Heart left ventricle (tissue), 13 donors: ENCODE measurements at regions not wholly inside any gene's neighbourhood (a gene's known extent, or its start where the extent isn't known, plus 50 kb on each side); places are given as distances from the start of the nearest gene placed in this dataset.

Experiments used
- CTCF ChIP-seq, 12 donors: fragments of 200-600 bp; sonication (generic) in 4 of 12; IDR thresholded peaks; one replicate each; pipeline versions ENCODE4 v1.5.0 to v1.8.0; 2018 to 2022; ENCODE audit warnings: antibody characterized with exemption in 12 of 12, mild to moderate bottlenecking in 5 of 12
- POLR2A ChIP-seq, 2 donors: fragments of 450-650 bp; IDR thresholded peaks; one replicate each; pipeline ENCODE4 v1.6.1; 2017; ENCODE audit warnings: antibody characterized with exemption in 2 of 2, mild to moderate bottlenecking in 2 of 2, moderate library complexity in 2 of 2
- donor health status: ischemic (EF 13 %, LVEDD 7.1; RV severe dilation, severe dysfunction).
- donor health status: DM: no; HTN: yes; CAD: no.
- donor health status: DM: no; HTN: no; CAD: no.
- donor health status: ischemic (EF 25% LVEDD 6.9; RV normal size, moderate dysfunction).
- donor health status: ischemic (EF 25% LVEDD 5.7; RV mildly dilated, moderate dysfunction).
- donor health status: ischemic (EF 35%, LVEDD 5.7; RV mildly dilated, moderate dysfunction).
- donor health status: nonischemic (EF 11% LVEDD 7.7; RV severe dilation, severe dysfunction).
- donor health status: DM: yes; HTN: yes; CAD: no.
- donor health status: PGD.
- donor health status: ischemic (EF 29% LVEDD 5.4; RV normal size, mild dysfunction).
- donor health status: nonischemic (EF 23%, LVEDD 6.1; RV moderate dilation, normal function).

- TF ChIP-seq POLR2A (IDR thresholded peaks at IDR 0.05) (no peak), CTCF (IDR thresholded peaks at IDR 0.05) (no peak)
These were observed 423.3 kb downstream of the GPAT3 start for GRCh38 chr4:83959160-83959559.
